HG02763 (cell line): ENCODE measurements at regions not wholly inside any gene's neighbourhood (a gene's known extent, or its start where the extent isn't known, plus 50 kb on each side); places are given as distances from the start of the nearest gene placed in this dataset.
"Not testable (repeated sequence)": the region's sequence is repeated elsewhere in the genome, so short reads cannot be mapped to it uniquely, and the experiment has no call there.

Source experiments
- ATAC-seq: cut with Tn5 transposase; IDR thresholded peaks from one replicate; pipeline ENCODE4 v1.9.1; 2021; ENCODE audit warnings: mild to moderate bottlenecking, moderate library complexity; ENCODE audit not compliant: unreplicated experiment

- peak; percentile 80 for ATAC-seq
These were observed 127.9 kb downstream of the EVA1A start for GRCh38 chr2:75432761-75433361.

GRCh38 chr2:75431763-75432162 lies 129.0 kb downstream of the EVA1A start:
- peak; percentile 66 for ATAC-seq

GRCh38 chr2:75431276-75431675 lies 129.5 kb downstream of the EVA1A start:
- ATAC-seq, result no peak

- ATAC-seq, result not testable (repeated sequence)
These were observed 130.3 kb downstream of the EVA1A start for GRCh38 chr2:75430449-75430848.

GRCh38 chr2:75428646-75429443 lies 131.9 kb downstream of the EVA1A start:
- ATAC-seq, result no peak

GRCh38 chr2:75428060-75428459 lies 132.7 kb downstream of the EVA1A start:
- no peak for ATAC-seq

- no peak for ATAC-seq
These were observed 135.7 kb downstream of the EVA1A start for GRCh38 chr2:75424936-75425619.

- no peak for ATAC-seq
These were observed 138.8 kb downstream of the EVA1A start for GRCh38 chr2:75421986-75422385.

- ATAC-seq, result peak; percentile 64
These were observed 144.1 kb downstream of the EVA1A start for GRCh38 chr2:75416420-75417342.

- no peak for ATAC-seq
These were observed 145.0 kb downstream of the EVA1A start for GRCh38 chr2:75415731-75416130.

- no peak for ATAC-seq
These were observed 145.6 kb downstream of the EVA1A start for GRCh38 chr2:75415111-75415626.

- no peak for ATAC-seq
These were observed 149.2 kb downstream of the EVA1A start for GRCh38 chr2:75411574-75411973.

GRCh38 chr2:75410702-75411101 lies 150.0 kb downstream of the EVA1A start:
- no peak for ATAC-seq

- ATAC-seq, result no peak
These were observed 152.0 kb downstream of the EVA1A start for GRCh38 chr2:75408771-75409170.

GRCh38 chr2:75407038-75407530 lies 153.7 kb downstream of the EVA1A start:
- ATAC-seq, result no peak

- no peak for ATAC-seq
These were observed 154.6 kb downstream of the EVA1A start for GRCh38 chr2:75406131-75406581.

- ATAC-seq, result no peak
These were observed 155.7 kb downstream of the EVA1A start for GRCh38 chr2:75405000-75405399.

- ATAC-seq, result no peak
These were observed 156.7 kb downstream of the EVA1A start for GRCh38 chr2:75403991-75404428.

- ATAC-seq, result no peak
These were observed 164.4 kb downstream of the EVA1A start for GRCh38 chr2:75396314-75396713.

GRCh38 chr2:75394764-75395163 lies 166.0 kb downstream of the EVA1A start:
- ATAC-seq, result not testable (repeated sequence)
